NT2/D1 (cell line): ENCODE measurements at regions not wholly inside any gene's neighbourhood (a gene's known extent, or its start where the extent isn't known, plus 50 kb on each side); places are given as distances from the start of the nearest gene placed in this dataset.

ENCODE experiments used
- SUZ12 ChIP-seq: IDR thresholded peaks from 2 replicates; pipeline ENCODE4 v1.6.1; 2011; ENCODE audit not compliant: insufficient read length, insufficient read depth; ENCODE audit errors: extremely low read depth
- ZNF274 ChIP-seq: IDR thresholded peaks from 2 replicates; pipeline ENCODE4 v1.6.1; 2011; ENCODE audit warnings: mild to moderate bottlenecking, low read depth, low read length

DNA sequence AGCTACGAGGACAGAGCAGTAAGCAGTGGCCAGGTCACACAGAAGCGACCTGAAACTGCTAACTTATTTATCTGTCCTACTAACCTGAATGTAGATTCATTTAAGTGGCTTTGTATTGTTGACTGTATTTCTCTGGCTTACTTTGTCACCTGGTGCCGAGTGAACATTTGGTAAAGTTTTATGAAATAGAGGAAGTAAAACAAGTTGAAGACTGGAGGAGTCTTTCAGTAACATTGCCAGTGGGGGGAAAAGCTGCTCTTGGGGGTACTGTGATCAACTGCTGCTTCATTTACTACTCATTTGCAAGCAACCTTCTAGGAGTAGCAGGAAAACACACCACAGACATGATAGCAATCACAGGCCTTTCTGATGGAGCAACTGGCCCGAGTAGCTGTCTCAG, 615.0 kb downstream of the FGF9 start:
- TF ChIP-seq ZNF274, result no peak
- no peak for TF ChIP-seq SUZ12
